PFSK-1 (cell line): ENCODE measurements at regions not wholly inside any gene's neighbourhood (a gene's known extent, or its start where the extent isn't known, plus 50 kb on each side); places are given as distances from the start of the nearest gene placed in this dataset.

Source experiments
- POLR2AphosphoS5 ChIP-seq: IDR thresholded peaks from 2 replicates; pipeline ENCODE4 v1.6.1; 2012; ENCODE audit warnings: low read depth, mild to moderate bottlenecking, control low read depth, low read length, moderate library complexity
- SIN3A ChIP-seq: IDR thresholded peaks from 2 replicates; pipeline ENCODE4 v1.6.1; 2012; ENCODE audit warnings: mild to moderate bottlenecking, low read length, moderate library complexity, borderline replicate concordance; ENCODE audit not compliant: insufficient read depth
- TAF1 ChIP-seq: IDR thresholded peaks from 2 replicates; pipeline ENCODE4 v1.6.1; 2012; ENCODE audit warnings: low read length, control low read depth, borderline replicate concordance; ENCODE audit not compliant: insufficient read depth
- TF ChIP-seq, protein P1 (sequence below), 2 experiments: IDR thresholded peaks; 2 replicates each; pipeline versions ENCODE4 v1.6.1 to v1.8.0; 2011 to 2012; ENCODE audit warnings: low read depth in 2 of 2, low read length in 2 of 2, control low read depth in 1 of 2, inconsistent platforms in 1 of 2, mild to moderate bottlenecking in 1 of 2, moderate library complexity in 1 of 2; ENCODE audit not compliant: insufficient read depth in 1 of 2

DNA sequence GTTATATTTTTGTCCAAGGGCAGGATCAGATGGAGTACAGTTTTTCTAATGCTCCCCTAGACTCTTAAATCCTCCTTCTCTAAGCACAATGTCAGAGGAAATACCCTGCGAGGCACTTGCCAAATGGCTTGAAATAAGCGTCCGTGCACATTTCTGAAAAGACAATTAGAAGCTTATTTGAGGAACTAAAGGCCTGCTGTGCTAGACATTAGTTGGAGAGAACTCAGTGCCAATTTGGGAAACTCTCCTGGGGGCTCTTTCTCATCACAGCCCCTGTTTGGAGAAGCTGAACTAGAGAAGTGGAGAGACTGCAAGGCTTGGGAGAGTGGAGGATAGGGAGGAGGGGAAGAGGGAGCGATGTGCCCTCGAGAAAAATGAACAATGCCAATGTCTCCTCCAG, 247.6 kb upstream of the C2CD4B start:
- TF ChIP-seq, protein P1, sequence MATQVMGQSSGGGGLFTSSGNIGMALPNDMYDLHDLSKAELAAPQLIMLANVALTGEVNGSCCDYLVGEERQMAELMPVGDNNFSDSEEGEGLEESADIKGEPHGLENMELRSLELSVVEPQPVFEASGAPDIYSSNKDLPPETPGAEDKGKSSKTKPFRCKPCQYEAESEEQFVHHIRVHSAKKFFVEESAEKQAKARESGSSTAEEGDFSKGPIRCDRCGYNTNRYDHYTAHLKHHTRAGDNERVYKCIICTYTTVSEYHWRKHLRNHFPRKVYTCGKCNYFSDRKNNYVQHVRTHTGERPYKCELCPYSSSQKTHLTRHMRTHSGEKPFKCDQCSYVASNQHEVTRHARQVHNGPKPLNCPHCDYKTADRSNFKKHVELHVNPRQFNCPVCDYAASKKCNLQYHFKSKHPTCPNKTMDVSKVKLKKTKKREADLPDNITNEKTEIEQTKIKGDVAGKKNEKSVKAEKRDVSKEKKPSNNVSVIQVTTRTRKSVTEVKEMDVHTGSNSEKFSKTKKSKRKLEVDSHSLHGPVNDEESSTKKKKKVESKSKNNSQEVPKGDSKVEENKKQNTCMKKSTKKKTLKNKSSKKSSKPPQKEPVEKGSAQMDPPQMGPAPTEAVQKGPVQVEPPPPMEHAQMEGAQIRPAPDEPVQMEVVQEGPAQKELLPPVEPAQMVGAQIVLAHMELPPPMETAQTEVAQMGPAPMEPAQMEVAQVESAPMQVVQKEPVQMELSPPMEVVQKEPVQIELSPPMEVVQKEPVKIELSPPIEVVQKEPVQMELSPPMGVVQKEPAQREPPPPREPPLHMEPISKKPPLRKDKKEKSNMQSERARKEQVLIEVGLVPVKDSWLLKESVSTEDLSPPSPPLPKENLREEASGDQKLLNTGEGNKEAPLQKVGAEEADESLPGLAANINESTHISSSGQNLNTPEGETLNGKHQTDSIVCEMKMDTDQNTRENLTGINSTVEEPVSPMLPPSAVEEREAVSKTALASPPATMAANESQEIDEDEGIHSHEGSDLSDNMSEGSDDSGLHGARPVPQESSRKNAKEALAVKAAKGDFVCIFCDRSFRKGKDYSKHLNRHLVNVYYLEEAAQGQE (IDR thresholded peaks at IDR 0.05; ENCODE audit: insufficient read depth in 1 of 2, low read depth in 2 of 2, low read length in 2 of 2): no peak
- TF ChIP-seq POLR2AphosphoS5 (no peak), TAF1 (no peak), SIN3A (no peak)
